ENCODE measurements at regions not wholly inside any gene's neighbourhood (a gene's known extent, or its start where the extent isn't known, plus 50 kb on each side); places are given as distances from the start of the nearest gene placed in this dataset.

- DNase-seq (ENCODE audit: low read depth, low spot score): no peak
- no peak overlapping the region for H3K4me3 ChIP-seq (ENCODE audit: low read depth, low read length)
- H3K27me3 ChIP-seq (ENCODE audit: control insufficient read depth, insufficient read depth, low read length): no peaks in the 10 kb centered on the region
- ChIA-PET POLR2A (no interaction called here), CTCF (no interaction called here)
- no peak for TF ChIP-seq CTCF (IDR thresholded peaks at IDR 0.05; ENCODE audit: low read depth, low read length)
- H3K9me3 ChIP-seq (ENCODE audit: control insufficient read depth, insufficient read depth, low read length): peaks cover 32% of the 10 kb centered on the region
- H3K27ac ChIP-seq (ENCODE audit: low read depth, low read length): no peak overlapping the region
These were observed 649.0 kb upstream of the RAB6C start for GRCh38 chr2:129330504-129330903.

- CTCF ChIA-PET: no interaction called here
- Histone ChIP-seq H3K4me3 (ENCODE audit: low read depth, low read length) (no peak overlapping the region), H3K27ac (ENCODE audit: low read depth, low read length) (no peak overlapping the region), H3K27me3 (ENCODE audit: control insufficient read depth, insufficient read depth, low read length) (no peaks in the 10 kb centered on the region), H3K9me3 (ENCODE audit: control insufficient read depth, insufficient read depth, low read length) (peaks cover 35% of the 10 kb centered on the region)
- DNase-seq (ENCODE audit: low read depth, low spot score): no peak
- POLR2A ChIA-PET: no interaction called here
- no peak for TF ChIP-seq CTCF (IDR thresholded peaks at IDR 0.05; ENCODE audit: low read depth, low read length)
These were observed 647.8 kb upstream of the RAB6C start for GRCh38 chr2:129331638-129332037.

- ChIA-PET POLR2A (no interaction called here), CTCF (no interaction called here)
- no peak for DNase-seq (ENCODE audit: low read depth, low spot score)
- Histone ChIP-seq H3K27me3 (ENCODE audit: control insufficient read depth, insufficient read depth, low read length) (no peaks in the 10 kb centered on the region), H3K4me3 (ENCODE audit: low read depth, low read length) (no peak overlapping the region), H3K9me3 (ENCODE audit: control insufficient read depth, insufficient read depth, low read length) (peaks cover 30% of the 10 kb centered on the region), H3K27ac (ENCODE audit: low read depth, low read length) (no peak overlapping the region)
- TF ChIP-seq CTCF (IDR thresholded peaks at IDR 0.05; ENCODE audit: low read depth, low read length): no peak
These were observed 645.3 kb upstream of the RAB6C start for GRCh38 chr2:129334128-129334527.

GRCh38 chr2:129334696-129335410, 644.6 kb upstream of the RAB6C start:
- no peak for TF ChIP-seq CTCF (IDR thresholded peaks at IDR 0.05; ENCODE audit: low read depth, low read length)
- H3K9me3 ChIP-seq (ENCODE audit: control insufficient read depth, insufficient read depth, low read length): peaks cover 32% of the 10 kb centered on the region
- DNase-seq (ENCODE audit: low read depth, low spot score): no peak
- H3K27ac ChIP-seq (ENCODE audit: low read depth, low read length): no peak overlapping the region
- CTCF ChIA-PET: no interaction called here
- no peaks in the 10 kb centered on the region for H3K27me3 ChIP-seq (ENCODE audit: control insufficient read depth, insufficient read depth, low read length)
- POLR2A ChIA-PET: no interaction called here
- no peak overlapping the region for H3K4me3 ChIP-seq (ENCODE audit: low read depth, low read length)

GRCh38 chr2:129336276-129336675, 643.2 kb upstream of the RAB6C start:
- TF ChIP-seq CTCF (IDR thresholded peaks at IDR 0.05; ENCODE audit: low read depth, low read length): no peak
- POLR2A ChIA-PET: no interaction called here
- CTCF ChIA-PET: no interaction called here
- Histone ChIP-seq H3K9me3 (ENCODE audit: control insufficient read depth, insufficient read depth, low read length) (peaks cover 26% of the 10 kb centered on the region), H3K27me3 (ENCODE audit: control insufficient read depth, insufficient read depth, low read length) (no peaks in the 10 kb centered on the region), H3K4me3 (ENCODE audit: low read depth, low read length) (no peak overlapping the region), H3K27ac (ENCODE audit: low read depth, low read length) (no peak overlapping the region)
- no peak for DNase-seq (ENCODE audit: low read depth, low spot score)

Measured in AG04450 (cell line).